H9 (cell line): ENCODE measurements at regions not wholly inside any gene's neighbourhood (a gene's known extent, or its start where the extent isn't known, plus 50 kb on each side); places are given as distances from the start of the nearest gene placed in this dataset.

ENCODE experiments used
- DNase-seq: peaks from one replicate; pipeline ENCODE4 v3.0.0-alpha.2; 2017
- H2AFZ ChIP-seq: one replicate; pipeline ENCODE4 v1.6.1; 2013; ENCODE audit warnings: mild to moderate bottlenecking, low read length, control low read depth, moderate library complexity
- H2AK5ac ChIP-seq: 2 replicates; pipeline ENCODE4 v1.6.1; 2013; ENCODE audit warnings: low read length, control low read depth, mixed read lengths; ENCODE audit not compliant: insufficient read length
- H2BK120ac ChIP-seq: one replicate; pipeline ENCODE4 v1.6.1; 2013; ENCODE audit warnings: low read depth, mild to moderate bottlenecking, low read length, control low read depth, inconsistent platforms; ENCODE audit not compliant: poor library complexity, severe bottlenecking
- H2BK12ac ChIP-seq: 2 replicates; pipeline ENCODE4 v1.6.1; 2013; ENCODE audit warnings: low read length, control low read depth, mixed read lengths, low read depth; ENCODE audit not compliant: insufficient read length
- H2BK15ac ChIP-seq: 2 replicates; pipeline ENCODE4 v1.6.1; 2013; ENCODE audit warnings: low read depth, low read length, control low read depth
- H2BK20ac ChIP-seq: one replicate; pipeline ENCODE4 v1.6.1; 2013; ENCODE audit warnings: low read depth, mild to moderate bottlenecking, low read length, control low read depth, inconsistent platforms; ENCODE audit not compliant: poor library complexity, severe bottlenecking
- H2BK5ac ChIP-seq: 2 replicates; pipeline ENCODE4 v1.6.1; 2013; ENCODE audit warnings: low read length, control low read depth, mixed read lengths; ENCODE audit not compliant: insufficient read length
- H3K14ac ChIP-seq: 2 replicates; pipeline ENCODE4 v1.6.1; 2013; ENCODE audit warnings: low read length, control low read depth; ENCODE audit not compliant: insufficient read depth
- H3K18ac ChIP-seq: 2 replicates; pipeline ENCODE4 v1.6.1; 2013; ENCODE audit warnings: low read depth, mild to moderate bottlenecking, mixed read lengths, low read length, control low read depth; ENCODE audit not compliant: insufficient read length
- H3K23ac ChIP-seq: 2 replicates; pipeline ENCODE4 v1.6.1; 2013; ENCODE audit warnings: low read length, control low read depth, mixed read lengths, low read depth; ENCODE audit not compliant: insufficient read length
- H3K23me2 ChIP-seq: 2 replicates; pipeline ENCODE4 v1.6.1; 2013; ENCODE audit warnings: low read depth, mild to moderate bottlenecking, mixed read lengths, low read length, control low read depth; ENCODE audit not compliant: insufficient read length, poor library complexity, severe bottlenecking
- H3K27ac ChIP-seq: 2 replicates; pipeline ENCODE4 v1.5.1; 2013; ENCODE audit warnings: low read length, control low read depth, mixed read lengths, low read depth; ENCODE audit not compliant: insufficient read length
- H3K27me3 ChIP-seq: 2 replicates; pipeline ENCODE4 v1.6.1; 2013; ENCODE audit warnings: low read length, control low read depth, inconsistent platforms; ENCODE audit not compliant: insufficient read depth
- H3K4ac ChIP-seq: 2 replicates; pipeline ENCODE4 v1.6.1; 2013; ENCODE audit warnings: low read depth, mild to moderate bottlenecking, control low read depth, inconsistent platforms, low read length, moderate library complexity
- H3K4me1 ChIP-seq: 2 replicates; pipeline ENCODE4 v1.6.1; 2013; ENCODE audit warnings: low read length, control low read depth, inconsistent platforms; ENCODE audit not compliant: insufficient read depth
- H3K4me2 ChIP-seq: 2 replicates; pipeline ENCODE4 v1.6.1; 2013; ENCODE audit warnings: low read length, control low read depth, mixed read lengths; ENCODE audit not compliant: insufficient read length, insufficient read depth
- H3K56ac ChIP-seq: 2 replicates; pipeline ENCODE4 v1.6.1; 2013; ENCODE audit warnings: low read depth, mild to moderate bottlenecking, mixed read lengths, low read length, control low read depth; ENCODE audit not compliant: insufficient read length
- H3K79me1 ChIP-seq: 2 replicates; pipeline ENCODE4 v1.6.1; 2013; ENCODE audit warnings: low read depth, mild to moderate bottlenecking, moderate library complexity, low read length, control low read depth, inconsistent platforms; ENCODE audit not compliant: insufficient read depth, poor library complexity, severe bottlenecking
- H3K79me2 ChIP-seq: 2 replicates; pipeline ENCODE4 v1.6.1; 2013; ENCODE audit warnings: low read length, control low read depth, inconsistent platforms; ENCODE audit not compliant: insufficient read depth
- H3K9ac ChIP-seq: 2 replicates; pipeline ENCODE4 v1.6.1; 2013; ENCODE audit warnings: low read length, control low read depth, mixed read lengths; ENCODE audit not compliant: insufficient read length; ENCODE audit errors: extremely low read depth
- H3K9me3 ChIP-seq: one replicate; pipeline ENCODE4 v1.6.1; 2013; ENCODE audit warnings: low read depth, low read length, inconsistent platforms; ENCODE audit not compliant: control insufficient read depth
- H3T11ph ChIP-seq: one replicate; pipeline ENCODE4 v1.6.1; 2013; ENCODE audit warnings: mild to moderate bottlenecking, low read length, control low read depth, inconsistent platforms
- H4K20me1 ChIP-seq: one replicate; pipeline ENCODE4 v1.6.1; 2013; ENCODE audit not compliant: control insufficient read depth, insufficient read length, insufficient read depth
- H4K5ac ChIP-seq: 2 replicates; pipeline ENCODE4 v1.6.1; 2013; ENCODE audit warnings: low read depth, mild to moderate bottlenecking, mixed read lengths, low read length, control low read depth; ENCODE audit not compliant: insufficient read length
- H4K8ac ChIP-seq: replicated peaks from 2 replicates; pipeline ENCODE4 v1.6.1; 2013; ENCODE audit warnings: low read length, control low read depth, mixed read lengths, low read depth; ENCODE audit not compliant: insufficient read length
- H4K91ac ChIP-seq: 2 replicates; pipeline ENCODE4 v1.6.1; 2013; ENCODE audit warnings: low read depth, mild to moderate bottlenecking, moderate library complexity, mixed read lengths, low read length, control low read depth; ENCODE audit not compliant: insufficient read length
- H3K27ac Mint-ChIP-seq, 3 experiments: 2 replicates in 2 of 3; 3 replicates in 1 of 3; pipeline ENCODE4 v1.8.0; 2020 to 2021; ENCODE audit warnings: mixed read lengths in 3 of 3, mild to moderate bottlenecking in 1 of 3, moderate library complexity in 1 of 3
- H3K27me3 Mint-ChIP-seq: 2 replicates; pipeline ENCODE4 v1.8.0; 2021; ENCODE audit warnings: low read depth, mild to moderate bottlenecking, moderate library complexity, mixed read lengths
- H3K36me3 Mint-ChIP-seq, 3 experiments: 2 replicates in 2 of 3; 3 replicates in 1 of 3; pipeline ENCODE4 v1.8.0; 2020 to 2021; ENCODE audit warnings: low read depth in 3 of 3, mixed read lengths in 3 of 3; ENCODE audit not compliant: insufficient read depth in 1 of 3
- H3K4me1 Mint-ChIP-seq, 2 experiments: 2 replicates each; pipeline ENCODE4 v1.8.0; 2020; ENCODE audit warnings: mixed read lengths in 2 of 2
- H3K4me3 Mint-ChIP-seq, 2 experiments: 2 replicates in 1 of 2; 3 replicates in 1 of 2; pipeline ENCODE4 v1.8.0; 2020 to 2021; ENCODE audit warnings: mild to moderate bottlenecking in 2 of 2, mixed read lengths in 2 of 2, moderate library complexity in 1 of 2
- H3K9me3 Mint-ChIP-seq, 2 experiments: 2 replicates in 1 of 2; 3 replicates in 1 of 2; pipeline ENCODE4 v1.8.0; 2020; ENCODE audit warnings: mild to moderate bottlenecking in 2 of 2, mixed read lengths in 2 of 2, moderate library complexity in 1 of 2
- CTCF ChIP-seq: fragments of 200-600 bp; sonication (generic); conservative IDR thresholded peaks from 3 replicates; pipeline ENCODE4 v1.8.0; 2021; ENCODE audit warnings: antibody characterized with exemption, mild to moderate bottlenecking
- WGBS: extraction: QIAGEN DNeasy Blood & Tissue Kit; methylation state at CpG from one replicate; pipeline ENCODE4 v1.1.7; 2013; ENCODE audit warnings: missing lambda C conversion rate, low lambda C conversion rate, mixed read lengths; ENCODE audit not compliant: insufficient read length; ENCODE audit errors: extremely low coverage; 5-methylcytosine and 5-hydroxymethylcytosine counted together

- DNase-seq = peak; percentile 25
- no peak overlapping the region for H3K4ac ChIP-seq
- H2BK20ac ChIP-seq = no peak overlapping the region
- no peak overlapping the region for H2AFZ ChIP-seq
- H2BK5ac ChIP-seq = no peak overlapping the region
- peaks cover 18 to 20% of the 10 kb centered on the region in 2 experiments for H3K4me1 Mint-ChIP-seq
- H4K91ac ChIP-seq = no peak overlapping the region
- H3K18ac ChIP-seq = no peak overlapping the region
- no peaks in the 10 kb centered on the region for H3K79me2 ChIP-seq
- peaks cover 17% of the 10 kb centered on the region for H3K27me3 Mint-ChIP-seq
- H4K5ac ChIP-seq = no peak overlapping the region
- no peak overlapping the region for H3K9ac ChIP-seq
- H3K23me2 ChIP-seq = no peaks in the 10 kb centered on the region
- H4K20me1 ChIP-seq = no peaks in the 10 kb centered on the region
- no peaks in the 10 kb centered on the region; a peak in 1 of 5 replicates for H3K9me3 Mint-ChIP-seq
- H2BK15ac ChIP-seq = no peak overlapping the region
- no peak overlapping the region for H3T11ph ChIP-seq
- no peak overlapping the region for H4K8ac ChIP-seq
- H2AK5ac ChIP-seq = no peak overlapping the region
- no peak overlapping the region for H3K27ac ChIP-seq
- no peaks in the 10 kb centered on the region for H3K36me3 Mint-ChIP-seq
- H3K23ac ChIP-seq = no peak overlapping the region
- H3K79me1 ChIP-seq = no peaks in the 10 kb centered on the region
- no peak overlapping the region for H3K27ac Mint-ChIP-seq
- no peak overlapping the region for H3K56ac ChIP-seq
- no peaks in the 10 kb centered on the region for H3K9me3 ChIP-seq
- WGBS = no CpG with 5 or more reads among the region's 7 CpGs
- no peak overlapping the region for H3K4me3 Mint-ChIP-seq
- H3K14ac ChIP-seq = no peak overlapping the region; the same call in 1 of the 2 replicates
- H3K4me1 ChIP-seq = no peaks in the 10 kb centered on the region; the same call in 1 of the 2 replicates
- H3K27me3 ChIP-seq = no peaks in the 10 kb centered on the region
- no peak overlapping the region for H3K4me2 ChIP-seq
- H2BK120ac ChIP-seq = no peak overlapping the region
- TF ChIP-seq CTCF = no peak
- no peak overlapping the region for H2BK12ac ChIP-seq
Measured at GRCh38 chr22:44409974-44410316, 88.1 kb downstream of the RTL6 start.
